NT2/D1 (cell line): ENCODE measurements at regions not wholly inside any gene's neighbourhood (a gene's known extent, or its start where the extent isn't known, plus 50 kb on each side); places are given as distances from the start of the nearest gene placed in this dataset.

Experiments
- SUZ12 ChIP-seq: IDR thresholded peaks from 2 replicates; pipeline ENCODE4 v1.6.1; 2011; ENCODE audit not compliant: insufficient read length, insufficient read depth; ENCODE audit errors: extremely low read depth
- YY1 ChIP-seq: IDR thresholded peaks from 2 replicates; pipeline ENCODE4 v1.6.1; 2011; ENCODE audit not compliant: insufficient read length, insufficient read depth
- ZNF274 ChIP-seq: IDR thresholded peaks from 2 replicates; pipeline ENCODE4 v1.6.1; 2011; ENCODE audit warnings: mild to moderate bottlenecking, low read depth, low read length

DNA sequence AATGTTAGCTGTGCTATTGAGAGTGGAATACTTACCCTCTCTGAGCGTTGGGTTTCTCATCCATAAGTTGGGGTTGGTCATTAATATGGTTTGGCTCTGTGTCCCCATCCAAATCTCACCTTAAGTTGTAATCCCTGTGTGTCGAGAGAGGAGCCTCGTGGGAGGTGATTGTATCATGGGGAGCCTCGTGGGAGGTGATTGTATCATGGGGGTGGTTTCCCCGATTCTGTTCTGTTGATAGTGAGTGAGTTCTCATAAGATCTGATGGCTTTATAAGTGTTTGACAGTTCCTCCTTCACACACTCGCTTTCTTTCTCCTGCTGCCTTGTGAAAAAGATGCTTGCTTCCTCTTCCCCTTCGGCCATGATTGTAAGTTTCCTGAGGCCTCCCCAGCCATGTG lies 391.1 kb downstream of the FAM133A start:
- TF ChIP-seq ZNF274 = no peak
- TF ChIP-seq SUZ12 = no peak
- no peak for TF ChIP-seq YY1
